SK-N-SH (cell line): ENCODE measurements at regions not wholly inside any gene's neighbourhood (a gene's known extent, or its start where the extent isn't known, plus 50 kb on each side); places are given as distances from the start of the nearest gene placed in this dataset.

Experiments used
- CTCF ChIA-PET: fragments of 300-600, 350-600 bp; formaldehyde crosslinking; extraction: SDS; loops from one replicate; lab custom pipeline; 2021; lab: Yijun Ruan, JAX
- POLR2A ChIA-PET: fragments of 350-600 bp; sonication (Branson Sonifier 250); formaldehyde crosslinking; extraction: SDS; loops from one replicate; lab custom pipeline; 2020; ENCODE audit warnings: antibody characterized with exemption, inconsistent platforms; lab: Yijun Ruan, JAX
- DNase-seq: peaks from one replicate; pipeline ENCODE4 v3.0.0; 2012
- H2AFZ ChIP-seq: fragments of 200-600 bp; sonication (generic); 2 replicates; pipeline ENCODE4 v1.8.1; 2016; ENCODE audit warnings: antibody characterized with exemption, mild to moderate bottlenecking, low read depth
- H3F3A ChIP-seq: fragments of 200-600 bp; sonication (generic); replicated peaks from 2 replicates; pipeline ENCODE3; 2016; ENCODE audit warnings: antibody characterized with exemption, mild to moderate bottlenecking; ENCODE audit not compliant: insufficient read depth
- H3K27ac ChIP-seq, 2 experiments: fragments of 200-500 bp in 1 of 2; fragments of 200-600 bp in 1 of 2; sonication (Bioruptor generic) in 1 of 2; sonication (generic), shearing (Covaris generic) in 1 of 2; 2 replicates each; pipeline versions ENCODE4 v1.5.1 to v1.6.1; 2014 to 2016; ENCODE audit warnings: low read depth in 2 of 2, inconsistent platforms in 1 of 2, low read length in 1 of 2, mild to moderate bottlenecking in 1 of 2, mixed read lengths in 1 of 2
- H3K27me3 ChIP-seq: fragments of 200-600 bp; sonication (generic), shearing (Covaris generic); 2 replicates; pipeline ENCODE4 v1.6.1; 2016; ENCODE audit warnings: mixed run types; ENCODE audit not compliant: insufficient read depth
- H3K36me3 ChIP-seq, 2 experiments: fragments of 200-500 bp in 1 of 2; fragments of 200-600 bp in 1 of 2; sonication (Bioruptor generic) in 1 of 2; sonication (generic) in 1 of 2; replicated peaks in 1 of 2; 2 replicates each; pipeline versions ENCODE3 to v1.5.1; 2014 to 2016; ENCODE audit warnings: low read length in 1 of 2, mild to moderate bottlenecking in 1 of 2; ENCODE audit not compliant: insufficient read depth in 2 of 2, control insufficient read depth in 1 of 2
- H3K4me1 ChIP-seq, 2 experiments: fragments of 200-500 bp in 1 of 2; fragments of 200-600 bp in 1 of 2; sonication (Bioruptor generic) in 1 of 2; sonication (generic), shearing (Covaris generic) in 1 of 2; 2 replicates each; pipeline versions ENCODE4 v1.5.1 to v1.6.1; 2014 to 2016; ENCODE audit warnings: low read depth in 1 of 2, low read length in 1 of 2, mixed run types in 1 of 2; ENCODE audit not compliant: insufficient read depth in 2 of 2, control insufficient read depth in 1 of 2
- H3K4me2 ChIP-seq: fragments of 200-600 bp; sonication (generic), shearing (Covaris generic); 2 replicates; pipeline ENCODE4 v1.6.1; 2017; ENCODE audit warnings: mixed run types
- H3K4me3 ChIP-seq, 2 experiments: fragments of 200-500 bp in 1 of 2; fragments of 200-600 bp in 1 of 2; sonication (Bioruptor generic) in 1 of 2; sonication (generic), shearing (Covaris generic) in 1 of 2; 2 replicates each; pipeline versions ENCODE4 v1.5.1 to v1.8.1; 2014 to 2016; ENCODE audit warnings: low read depth in 2 of 2, inconsistent platforms in 1 of 2, low read length in 1 of 2, mild to moderate bottlenecking in 1 of 2, mixed read lengths in 1 of 2, moderate library complexity in 1 of 2
- H3K79me2 ChIP-seq: fragments of 200-600 bp; sonication (generic); 2 replicates; pipeline ENCODE4 v1.8.1; 2017; ENCODE audit warnings: mild to moderate bottlenecking; ENCODE audit not compliant: insufficient read depth
- H3K9ac ChIP-seq: fragments of 200-600 bp; sonication (generic); 2 replicates; pipeline ENCODE4 v1.6.1; 2017; ENCODE audit warnings: mixed run types
- H3K9me2 ChIP-seq: fragments of 200-600 bp; sonication (generic); 2 replicates; pipeline ENCODE4 v1.6.1; 2017; ENCODE audit warnings: mixed run types
- H3K9me3 ChIP-seq: fragments of 200-600 bp; sonication (generic); 2 replicates; pipeline ENCODE4 v1.6.1; 2017; ENCODE audit warnings: mixed run types, mild to moderate bottlenecking, moderate library complexity
- H4K20me1 ChIP-seq: fragments of 200-600 bp; sonication (generic); 2 replicates; pipeline ENCODE4 v1.6.1; 2017; ENCODE audit warnings: mild to moderate bottlenecking, mixed run types; ENCODE audit not compliant: insufficient read depth
- CHD2 ChIP-seq: fragments of 150-350 bp; IDR thresholded peaks from 2 replicates; pipeline ENCODE4 v1.6.1; 2018; ENCODE audit warnings: low read length; ENCODE audit not compliant: partially characterized antibody
- CTCF ChIP-seq: fragments of 200-600 bp; sonication (generic); IDR thresholded peaks from 2 replicates; pipeline ENCODE4 v1.6.1; 2017; ENCODE audit warnings: antibody characterized with exemption, mild to moderate bottlenecking, moderate library complexity
- EP300 ChIP-seq, 2 experiments: IDR thresholded peaks; 2 replicates each; pipeline versions ENCODE4 v1.4.0 to v1.6.1; 2012; ENCODE audit warnings: borderline replicate concordance in 1 of 2, low read depth in 1 of 2, low read length in 1 of 2
- FOXJ3 ChIP-seq: sonication (generic); formaldehyde crosslinking; IDR thresholded peaks from 2 replicates; pipeline ENCODE4 v1.5.1; 2020; ENCODE audit warnings: mild to moderate bottlenecking, missing genetic modification reagents
- JUND ChIP-seq: IDR thresholded peaks from 2 replicates; pipeline ENCODE4 v1.4.0; 2012
- MEF2A ChIP-seq: IDR thresholded peaks from 2 replicates; pipeline ENCODE4 v1.4.0; 2012; ENCODE audit warnings: low read depth, borderline replicate concordance
- NRF1 ChIP-seq: IDR thresholded peaks from 2 replicates; pipeline ENCODE4 v1.6.1; 2012; ENCODE audit warnings: low read depth, mild to moderate bottlenecking, low read length
- PBX3 ChIP-seq: IDR thresholded peaks from 2 replicates; pipeline ENCODE4; 2012
- RAD21 ChIP-seq: IDR thresholded peaks from 2 replicates; pipeline ENCODE4 v1.6.1; 2012; ENCODE audit warnings: mild to moderate bottlenecking, low read length
- REST ChIP-seq: IDR thresholded peaks from 2 replicates; pipeline ENCODE4 v1.6.1; 2012; ENCODE audit warnings: mild to moderate bottlenecking, low read depth, low read length, moderate library complexity
- SMC3 ChIP-seq: IDR thresholded peaks from 2 replicates; pipeline ENCODE4 v1.6.1; 2012; ENCODE audit warnings: low read depth, low read length, improper control_type of control experiment
- TAF1 ChIP-seq: IDR thresholded peaks from 2 replicates; pipeline ENCODE4 v1.6.1; 2012; ENCODE audit warnings: low read depth, mild to moderate bottlenecking, low read length, moderate library complexity, borderline replicate concordance
- USF1 ChIP-seq: IDR thresholded peaks from 2 replicates; pipeline ENCODE4 v1.4.0; 2012; ENCODE audit warnings: low read depth, borderline replicate concordance
- WGBS: methylation state at CpG from one replicate; pipeline ENCODE4 v1.1.6; 2017; ENCODE audit warnings: low lambda C conversion rate; 5-methylcytosine and 5-hydroxymethylcytosine counted together

- ChIA-PET CTCF (no interaction called here), POLR2A (no interaction called here)
- H4K20me1 ChIP-seq, result no peaks in the 10 kb centered on the region
- H3K9me2 ChIP-seq, result no peaks in the 10 kb centered on the region
- no peak overlapping the region for H3K9ac ChIP-seq
- WGBS, result 1% methylated on average over 3 of the region's 3 CpGs
- H3F3A ChIP-seq, result no peaks in the 10 kb centered on the region
- H3K9me3 ChIP-seq, result no peaks in the 10 kb centered on the region
- H3K79me2 ChIP-seq, result no peaks in the 10 kb centered on the region
- H3K4me3 ChIP-seq, result no peak overlapping the region
- no peak overlapping the region for H3K4me2 ChIP-seq
- no peak for DNase-seq
- no peak overlapping the region for H3K27ac ChIP-seq
- H3K4me1 ChIP-seq, result no peaks in the 10 kb centered on the region
- no peaks in the 10 kb centered on the region for H3K36me3 ChIP-seq
- TF ChIP-seq USF1 (no peak), CTCF (no peak)
- no peak overlapping the region for H2AFZ ChIP-seq
- no peaks in the 10 kb centered on the region; the same call in 1 of the 2 replicates for H3K27me3 ChIP-seq
Observed at GRCh38 chr6:147942363-147942762, 400.3 kb upstream of the SASH1 start.

GRCh38 chr6:147944122-147944521 is 398.5 kb upstream of the SASH1 start:
- Histone ChIP-seq H3K9me3 (no peaks in the 10 kb centered on the region), H3K9me2 (no peaks in the 10 kb centered on the region), H3K4me1 (no peaks in the 10 kb centered on the region), H4K20me1 (no peaks in the 10 kb centered on the region), H3K27ac (no peak overlapping the region), H3F3A (no peaks in the 10 kb centered on the region), H3K79me2 (no peaks in the 10 kb centered on the region), H3K36me3 (no peaks in the 10 kb centered on the region), H2AFZ (no peak overlapping the region), H3K4me3 (no peak overlapping the region), H3K4me2 (no peak overlapping the region), H3K27me3 (no peaks in the 10 kb centered on the region; the same call in 1 of the 2 replicates), H3K9ac (no peak overlapping the region)
- WGBS, result 27% methylated on average over 5 of the region's 5 CpGs
- ChIA-PET POLR2A (no interaction called here), CTCF (no interaction called here)
- TF ChIP-seq CHD2, result no peak
- DNase-seq, result no peak

GRCh38 chr6:147947521-147947920 is 395.1 kb upstream of the SASH1 start:
- H3K4me3 ChIP-seq, result no peak overlapping the region
- H3K36me3 ChIP-seq, result no peaks in the 10 kb centered on the region
- H3K9me3 ChIP-seq, result no peaks in the 10 kb centered on the region
- ChIA-PET POLR2A (interaction anchor here (0.7 kb wide), 1 partner anchor 11 kb away, joined by 4 read pairs; no protein-coding TSS in a partner anchor), CTCF (no interaction called here)
- H4K20me1 ChIP-seq, result no peaks in the 10 kb centered on the region
- H3K27ac ChIP-seq, result no peak overlapping the region
- no peaks in the 10 kb centered on the region for H3K79me2 ChIP-seq
- no peak overlapping the region for H3K4me2 ChIP-seq
- H3K9ac ChIP-seq, result no peak overlapping the region
- H3K9me2 ChIP-seq, result no peaks in the 10 kb centered on the region
- no peaks in the 10 kb centered on the region for H3F3A ChIP-seq
- H3K4me1 ChIP-seq, result no peaks in the 10 kb centered on the region
- no peak for DNase-seq
- 6% methylated on average over 3 of the region's 3 CpGs for WGBS
- H2AFZ ChIP-seq, result no peak overlapping the region
- H3K27me3 ChIP-seq, result no peaks in the 10 kb centered on the region
- TF ChIP-seq FOXJ3 (CRISPR knock-in tag) (no peak), TAF1 (no peak), EP300 (IDR thresholded peaks at IDR 0.05; ENCODE audit: borderline replicate concordance in 1 of 2, low read depth in 1 of 2, low read length in 1 of 2) (no peak), SMC3 (no peak), NRF1 (no peak), RAD21 (no peak), MEF2A (no peak), PBX3 (no peak), JUND (no peak), REST (no peak)
